Stimulated activated CD4-positive, alpha-beta T cell treated with anti-CD3 and anti-CD28 coated beads, Interleukin-15, amount 100 ng/mL, for 48 hours (primary cell): ENCODE measurements at regions not wholly inside any gene's neighbourhood (a gene's known extent, or its start where the extent isn't known, plus 50 kb on each side); places are given as distances from the start of the nearest gene placed in this dataset.

Experiments
- DNase-seq, 2 donors: peaks; one replicate each; pipeline ENCODE4 v3.0.0-alpha.2; 2020; ENCODE audit warnings: low read depth in 2 of 2

DNA sequence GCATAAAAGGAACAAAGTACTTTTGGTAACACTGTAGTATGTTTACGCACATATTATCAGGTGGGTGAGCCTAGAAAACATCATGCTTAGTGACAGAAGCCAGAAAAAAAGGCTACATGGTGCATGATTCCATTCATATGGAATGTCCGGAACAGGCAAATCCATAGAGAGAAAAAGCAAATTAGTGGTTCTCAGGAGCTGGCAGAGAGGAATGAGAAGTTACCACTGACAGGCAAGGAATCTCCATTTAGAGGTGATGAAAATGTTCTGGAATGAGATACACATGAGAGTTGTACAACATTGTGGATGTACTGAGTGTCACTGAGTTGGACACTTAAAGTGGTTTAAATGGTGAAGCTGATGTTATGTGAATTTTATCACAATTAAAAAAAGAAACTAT lies 976.9 kb downstream of the NLGN4Y start:
- no peak for DNase-seq

- no peak for DNase-seq
These were observed 986.0 kb downstream of the NLGN4Y start for GRCh38 chrY:15510288-15510687.

DNA sequence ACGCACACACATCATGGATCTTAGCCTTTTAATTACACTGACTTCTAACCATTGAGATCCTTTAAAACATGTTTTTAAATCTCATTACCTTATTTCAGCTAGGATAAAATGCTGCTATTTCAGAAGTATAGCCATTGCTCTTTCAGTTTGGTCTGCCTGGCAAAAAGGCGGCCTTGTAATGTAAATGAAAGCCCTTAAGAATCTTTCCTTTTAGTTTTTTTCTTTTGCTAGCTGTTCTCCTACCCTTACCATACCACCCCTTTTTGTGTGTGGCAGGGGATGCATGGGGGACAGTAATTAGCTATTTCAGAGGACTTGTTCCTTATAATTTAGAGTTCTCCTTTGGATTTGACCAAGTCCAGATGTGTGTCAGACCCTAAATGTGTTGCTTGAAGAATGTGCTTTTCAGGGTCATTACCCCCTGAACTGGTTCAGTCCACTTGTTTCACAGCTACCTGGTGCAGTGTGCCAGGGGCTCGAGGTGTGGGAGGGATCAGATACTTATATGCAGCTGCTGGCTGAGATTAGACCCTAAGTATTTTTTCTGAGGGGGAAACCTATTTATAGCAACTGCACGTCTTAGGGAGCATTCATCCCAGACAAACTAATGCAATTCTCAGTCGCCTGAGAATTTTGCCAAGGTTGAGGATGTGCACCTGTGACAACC lies 986.8 kb downstream of the NLGN4Y start:
- DNase-seq, result no peak

DNA sequence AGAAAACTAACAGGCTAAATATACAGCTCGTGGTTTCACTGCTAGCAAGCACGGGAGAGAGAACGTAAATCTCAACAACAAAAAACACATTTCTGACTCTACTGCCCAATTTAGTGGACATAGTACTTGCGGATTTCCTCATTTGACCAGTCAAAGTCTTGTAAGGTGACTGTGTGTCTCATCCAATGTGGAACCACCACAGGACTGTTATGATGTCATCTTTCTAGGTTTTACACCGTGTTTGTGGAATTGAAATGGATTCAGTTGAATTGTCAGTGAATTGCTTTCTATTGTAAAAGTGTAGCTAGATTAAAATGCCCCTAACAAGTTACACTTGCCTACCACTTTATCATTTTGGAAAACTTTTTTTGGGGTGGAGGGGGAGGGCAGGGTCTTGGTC lies 1010.8 kb downstream of the NLGN4Y start:
- no peak for DNase-seq

DNA sequence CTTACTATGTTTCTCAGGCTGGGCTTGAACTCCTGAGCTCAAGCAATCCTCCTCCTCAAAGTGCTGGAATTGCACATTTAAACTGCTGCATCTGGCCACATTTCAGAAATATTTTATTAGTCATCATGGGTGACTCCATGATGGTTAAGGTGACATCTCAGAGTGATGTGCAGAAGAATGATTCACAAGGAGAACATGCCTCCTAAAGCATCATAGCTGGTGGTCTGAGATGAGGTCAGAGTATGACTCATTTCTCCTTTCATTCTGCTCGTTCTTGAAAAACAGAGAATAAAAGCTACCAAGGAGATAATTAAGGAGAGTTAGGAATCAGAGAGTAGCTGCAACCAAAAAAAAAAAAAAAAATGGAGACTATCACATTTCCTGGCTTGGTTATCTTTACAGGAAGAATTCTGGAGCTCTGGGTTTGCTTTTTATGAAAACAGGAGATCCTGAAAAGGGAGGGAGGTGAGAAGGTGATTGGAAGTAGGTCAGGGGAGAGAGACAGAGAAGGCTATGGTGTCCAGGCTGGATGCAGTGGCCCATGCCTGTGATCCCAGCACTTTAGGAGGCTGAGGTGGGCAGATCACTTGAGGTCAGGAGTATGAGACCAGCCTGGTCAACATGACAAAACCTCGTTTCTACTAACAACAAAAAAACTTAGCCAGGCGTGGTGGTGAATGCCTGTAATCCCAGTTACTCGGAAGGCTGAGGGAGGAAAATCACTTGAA lies 1011.6 kb downstream of the NLGN4Y start:
- no peak for DNase-seq

DNA sequence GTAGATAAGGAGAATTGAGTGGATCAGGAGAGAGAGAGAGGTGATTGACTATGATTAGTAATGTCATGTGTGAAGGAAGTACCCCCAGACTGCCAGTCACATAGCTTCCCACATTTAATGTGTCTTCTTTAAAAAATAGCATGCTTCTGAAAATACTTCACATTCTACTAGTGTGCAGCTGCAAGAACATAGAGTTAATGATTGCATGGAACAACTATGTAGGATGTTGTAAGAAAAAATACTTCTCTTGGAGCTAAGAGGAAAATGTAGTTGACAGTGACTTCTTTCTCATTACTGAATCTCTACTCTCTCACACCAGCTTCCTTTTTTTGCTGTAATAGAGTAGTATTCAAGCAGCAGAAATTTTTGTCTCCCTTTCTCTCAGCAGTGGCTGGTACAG lies 1016.2 kb downstream of the NLGN4Y start:
- no peak for DNase-seq

DNA sequence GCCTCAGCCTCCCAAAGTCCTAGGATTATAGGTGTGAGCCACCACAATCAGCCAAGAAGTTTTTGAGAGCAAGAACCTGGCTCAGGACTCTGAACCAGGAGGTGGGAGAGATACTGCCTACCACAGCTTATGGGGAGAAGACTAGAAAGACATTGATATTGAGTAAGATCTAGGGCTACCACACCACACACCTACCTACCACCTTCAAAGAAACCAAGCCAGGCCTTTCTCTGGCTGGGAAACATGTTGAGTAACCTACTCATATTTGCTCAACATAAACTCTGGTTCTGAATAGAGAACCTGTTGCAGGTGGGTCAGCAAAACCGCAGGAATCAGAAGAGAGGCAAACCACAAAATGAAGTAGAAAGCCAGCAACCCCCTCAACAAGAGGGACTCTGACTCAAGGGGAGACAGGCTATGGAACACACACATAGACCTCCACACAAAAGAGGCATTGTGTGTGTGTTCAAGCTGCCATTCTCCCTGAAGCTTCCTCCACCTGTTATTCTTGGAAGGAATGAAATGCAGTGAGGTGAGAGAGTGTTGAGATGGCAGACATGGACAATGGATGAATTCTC lies 1021.9 kb downstream of the NLGN4Y start:
- no peak for DNase-seq

DNA sequence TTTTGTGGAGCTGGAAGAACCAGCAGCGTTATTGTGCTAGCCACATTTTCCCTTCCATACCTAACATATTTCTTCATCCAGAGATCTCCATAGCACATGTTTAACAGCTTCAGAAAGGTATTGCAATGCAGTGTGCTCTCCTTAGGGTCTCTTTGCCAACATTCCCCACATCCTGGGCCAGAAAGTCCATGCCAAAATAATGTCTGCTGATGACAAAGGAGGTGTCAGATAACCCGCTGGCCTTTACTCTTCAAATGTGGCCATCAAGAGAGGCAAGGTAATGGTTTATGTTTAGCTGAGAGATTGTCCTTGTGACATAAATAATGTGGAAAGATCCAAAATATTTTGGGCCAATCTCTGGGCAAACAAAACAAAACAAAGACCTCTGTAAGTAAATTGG lies 1027.7 kb downstream of the NLGN4Y start:
- no peak for DNase-seq

DNA sequence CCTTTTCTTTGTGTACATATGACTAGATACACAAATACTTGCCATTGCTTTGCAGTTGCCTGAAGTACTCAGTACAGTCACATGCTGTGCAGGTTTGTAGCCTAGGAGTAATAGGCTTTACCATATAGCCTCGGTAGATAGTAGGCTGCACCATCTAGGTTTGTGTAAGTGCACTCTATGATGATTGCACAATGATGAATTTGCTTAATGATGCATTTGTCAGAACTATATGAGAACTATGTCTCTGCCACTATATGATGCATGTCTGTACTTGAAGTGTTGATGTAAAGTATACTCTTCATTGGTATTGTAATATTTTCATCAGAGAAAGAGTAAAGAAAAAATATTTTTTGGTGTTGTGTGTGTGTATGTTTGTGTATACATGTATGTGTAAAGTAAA lies 1030.7 kb downstream of the NLGN4Y start:
- DNase-seq, result no peak

DNA sequence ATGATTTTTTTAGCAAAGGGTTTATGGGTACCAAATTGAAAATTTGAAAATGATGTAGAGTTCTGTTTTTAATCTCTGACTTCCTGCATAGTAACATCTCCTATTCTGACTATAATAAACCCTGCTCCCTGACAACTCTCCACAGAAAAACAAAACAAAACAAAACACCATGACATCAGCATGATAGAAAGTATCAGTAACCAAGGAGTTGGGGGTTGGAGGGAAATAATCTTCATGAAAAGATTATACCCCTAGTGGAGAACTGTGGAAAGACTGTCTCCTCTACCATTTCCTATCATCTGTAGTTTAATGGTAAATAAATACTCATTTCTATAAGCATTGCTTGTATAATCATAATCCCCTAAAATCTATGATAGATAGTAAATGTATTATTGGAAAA lies 1034.8 kb downstream of the NLGN4Y start:
- DNase-seq, result no peak

DNA sequence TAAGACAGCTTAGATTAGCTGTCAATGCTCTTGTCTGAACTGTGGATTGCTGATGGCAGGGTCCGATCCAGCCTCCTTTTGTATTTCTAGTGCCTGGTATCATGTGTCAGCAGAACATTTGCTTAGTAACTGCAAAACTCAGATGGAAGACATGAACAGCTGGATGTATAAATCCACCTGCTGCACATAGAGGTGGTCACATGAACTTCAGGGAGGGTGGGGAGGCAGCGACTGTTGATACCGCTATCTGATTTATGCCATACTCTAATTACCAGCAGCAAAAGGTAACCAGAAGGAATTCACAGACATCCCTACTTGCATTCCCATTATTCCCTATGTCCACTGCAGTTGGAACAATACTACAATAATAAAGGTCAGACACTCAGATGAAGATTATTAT lies 1036.5 kb downstream of the NLGN4Y start:
- no peak for DNase-seq

GRCh38 chrY:15561501-15562289 lies 1037.4 kb downstream of the NLGN4Y start:
- DNase-seq, result no peak

GRCh38 chrY:15577886-15578285 lies 1053.6 kb downstream of the NLGN4Y start:
- DNase-seq, result no peak

GRCh38 chrY:15578761-15579160 lies 1054.4 kb downstream of the NLGN4Y start:
- DNase-seq, result no peak

DNA sequence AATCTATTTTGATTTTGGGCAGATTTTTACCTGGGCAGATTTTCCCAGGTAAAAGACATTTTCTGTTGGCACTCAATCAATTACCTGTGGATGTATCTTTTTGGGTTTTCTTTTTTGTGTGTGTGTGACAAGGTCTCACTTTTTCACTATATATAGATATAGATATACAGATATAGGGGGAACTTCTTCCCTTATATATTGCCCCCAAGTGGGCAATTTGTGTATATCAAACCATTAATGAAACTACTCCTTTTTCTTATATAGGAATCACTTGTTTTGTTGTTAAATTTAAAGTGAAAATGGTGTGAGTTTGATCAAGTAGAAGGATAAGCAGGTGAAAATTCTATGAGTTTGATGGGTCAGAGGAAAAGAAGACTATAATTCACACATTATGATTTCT lies 1054.9 kb downstream of the NLGN4Y start:
- no peak for DNase-seq

- no peak for DNase-seq
These were observed 1058.8 kb downstream of the NLGN4Y start for GRCh38 chrY:15583111-15583510.

GRCh38 chrY:15592957-15593356 lies 1068.6 kb downstream of the NLGN4Y start:
- DNase-seq, result no peak

DNA sequence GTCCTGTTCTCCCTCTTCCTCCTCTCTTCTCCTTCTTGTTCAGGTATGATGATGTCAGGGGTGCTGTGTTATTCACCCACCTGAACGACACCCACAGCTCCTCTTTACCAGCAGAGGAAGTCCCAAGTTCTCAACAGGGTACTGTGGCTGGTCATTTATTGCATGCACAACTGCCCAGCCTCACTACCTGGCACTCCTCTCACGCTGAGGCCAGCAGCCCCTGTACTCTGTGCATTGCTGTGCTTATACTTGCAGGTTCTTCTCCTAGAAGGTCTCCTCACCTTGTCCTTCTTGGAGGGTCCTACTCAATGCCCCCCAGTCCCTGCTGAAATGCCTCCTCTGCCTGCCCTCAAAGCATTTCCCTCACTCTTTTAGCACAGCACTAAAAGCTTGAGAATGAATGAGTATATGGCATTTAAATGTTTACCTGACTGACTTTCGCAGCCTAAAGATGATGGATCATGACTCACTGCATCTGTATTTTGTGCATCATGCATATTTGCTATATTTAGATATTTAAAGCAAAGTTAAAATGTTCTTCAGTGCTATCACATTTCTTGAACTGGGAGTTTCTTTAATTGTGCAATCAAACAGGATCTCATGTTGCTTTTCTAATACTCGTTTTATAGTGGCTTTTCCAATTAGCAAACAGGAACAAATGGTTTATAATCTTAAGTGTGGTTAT lies 1069.3 kb downstream of the NLGN4Y start:
- no peak for DNase-seq

DNA sequence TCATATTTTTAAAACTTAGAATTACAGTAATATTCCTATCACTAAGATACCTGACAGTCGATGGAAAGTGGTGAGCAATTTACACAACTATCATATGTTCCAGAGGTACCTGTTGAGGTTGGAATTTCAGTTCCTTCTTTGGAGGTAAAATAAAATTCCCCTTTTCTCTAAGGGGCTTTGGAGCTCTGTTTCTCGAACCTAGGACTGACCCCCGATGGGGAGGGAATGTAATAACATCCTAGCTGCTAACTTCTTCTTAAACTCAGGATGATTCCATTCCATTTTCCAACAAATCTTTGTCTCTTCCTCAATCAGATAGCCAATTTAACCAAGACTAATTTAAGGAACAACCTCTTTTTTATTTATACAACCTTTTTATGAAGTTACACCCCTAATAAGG lies 1069.8 kb downstream of the NLGN4Y start:
- no peak for DNase-seq

GRCh38 chrY:15600565-15600964 lies 1076.2 kb downstream of the NLGN4Y start:
- no peak for DNase-seq

GRCh38 chrY:15624370-15624769 lies 1100.0 kb downstream of the NLGN4Y start:
- DNase-seq, result no peak

- no peak for DNase-seq
These were observed 1100.6 kb downstream of the NLGN4Y start for GRCh38 chrY:15624928-15625327.
